Mesendoderm (in vitro differentiated cells): ENCODE measurements at regions not wholly inside any gene's neighbourhood (a gene's known extent, or its start where the extent isn't known, plus 50 kb on each side); places are given as distances from the start of the nearest gene placed in this dataset.
A peak's percentile ranks its signal among the peaks of the same experiment; 100 is the strongest.
"Not testable (repeated sequence)": the region's sequence is repeated elsewhere in the genome, so short reads cannot be mapped to it uniquely, and the experiment has no call there.

Experiments
- DNase-seq: peaks from one replicate; pipeline ENCODE4 v3.0.0; 2013
- H2AK5ac ChIP-seq: 2 replicates; pipeline ENCODE4 v1.6.1; 2013; ENCODE audit warnings: low read length, inconsistent platforms
- H2BK120ac ChIP-seq: 2 replicates; pipeline ENCODE4 v1.6.1; 2013; ENCODE audit warnings: low read depth, mild to moderate bottlenecking, low read length, moderate library complexity, mixed read lengths
- H2BK15ac ChIP-seq: replicated peaks from 2 replicates; pipeline ENCODE4 v1.6.1; 2013; ENCODE audit warnings: low read depth, mild to moderate bottlenecking, moderate library complexity
- H2BK5ac ChIP-seq: 2 replicates; pipeline ENCODE4 v1.6.1; 2013; ENCODE audit warnings: low read length, inconsistent platforms
- H3K18ac ChIP-seq: 2 replicates; pipeline ENCODE4 v1.6.1; 2013; ENCODE audit warnings: mild to moderate bottlenecking, low read length, mixed read lengths
- H3K23ac ChIP-seq: one replicate; pipeline ENCODE4 v1.6.1; 2013; ENCODE audit warnings: low read length
- H3K27ac ChIP-seq: 2 replicates; pipeline ENCODE4 v1.5.1; 2013; ENCODE audit warnings: low read depth, mild to moderate bottlenecking, inconsistent platforms, low read length, moderate library complexity
- H3K27me3 ChIP-seq: 2 replicates; pipeline ENCODE4 v1.6.1; 2013; ENCODE audit warnings: low read length, control low read depth, mild to moderate bottlenecking, inconsistent platforms; ENCODE audit not compliant: insufficient read depth, poor library complexity
- H3K36me3 ChIP-seq: 2 replicates; pipeline ENCODE4 v1.6.1; 2013; ENCODE audit warnings: low read length, inconsistent platforms; ENCODE audit not compliant: control insufficient read depth, insufficient read depth
- H3K4ac ChIP-seq: one replicate; pipeline ENCODE4 v1.6.1; 2013; ENCODE audit warnings: low read depth, mild to moderate bottlenecking, low read length, moderate library complexity
- H3K4me1 ChIP-seq: 2 replicates; pipeline ENCODE4 v1.6.1; 2013; ENCODE audit warnings: low read depth, low read length, inconsistent platforms; ENCODE audit not compliant: control insufficient read depth
- H3K4me2 ChIP-seq: 2 replicates; pipeline ENCODE4 v1.6.1; 2013; ENCODE audit warnings: low read length
- H3K4me3 ChIP-seq: 2 replicates; pipeline ENCODE4 v1.5.1; 2013; ENCODE audit warnings: mild to moderate bottlenecking, low read length
- H3K56ac ChIP-seq: one replicate; pipeline ENCODE4 v1.6.1; 2013; ENCODE audit warnings: low read length
- H3K79me1 ChIP-seq: 2 replicates; pipeline ENCODE4 v1.6.1; 2013; ENCODE audit warnings: low read length, inconsistent platforms
- H3K79me2 ChIP-seq: 2 replicates; pipeline ENCODE4 v1.6.1; 2013; ENCODE audit warnings: mild to moderate bottlenecking, low read length; ENCODE audit not compliant: control insufficient read depth, insufficient read depth
- H3K9ac ChIP-seq: 2 replicates; pipeline ENCODE4 v1.6.1; 2013; ENCODE audit warnings: low read length, inconsistent platforms
- H4K5ac ChIP-seq: one replicate; pipeline ENCODE4 v1.6.1; 2013; ENCODE audit warnings: low read length
- H4K8ac ChIP-seq: one replicate; pipeline ENCODE4 v1.6.1; 2013; ENCODE audit warnings: low read depth, mild to moderate bottlenecking, control low read depth, low read length, moderate library complexity
- WGBS: extraction: QIAGEN DNeasy Blood & Tissue Kit; methylation state at CpG from one replicate; pipeline ENCODE4 v1.1.7; 2013; ENCODE audit warnings: low lambda C conversion rate, missing lambda C conversion rate; ENCODE audit not compliant: insufficient coverage; ENCODE audit errors: extremely low coverage; 5-methylcytosine and 5-hydroxymethylcytosine counted together

DNA sequence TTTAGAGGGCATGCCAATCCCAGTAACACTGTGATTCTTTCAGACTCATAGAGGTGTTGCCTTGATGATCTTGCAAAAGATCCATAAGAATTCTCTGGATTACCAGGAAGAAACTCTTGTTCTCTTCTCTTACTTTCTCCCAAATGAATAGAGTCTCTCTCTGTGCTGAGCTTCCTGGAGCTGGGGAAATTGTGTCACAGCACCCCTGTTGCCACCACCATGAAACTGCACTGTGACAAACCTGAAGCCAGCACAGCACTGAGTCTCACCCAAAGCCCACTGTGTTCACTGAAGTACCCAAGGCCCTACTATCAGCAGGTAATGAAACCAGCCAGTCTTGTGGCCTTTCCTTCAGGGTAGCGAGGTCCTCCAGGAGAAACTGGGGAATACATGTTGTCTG, 332.7 kb upstream of the FGF16 start:
- Histone ChIP-seq H3K23ac (no peak overlapping the region), H3K4me3 (no peak overlapping the region), H3K4ac (no peak overlapping the region), H3K79me1 (no peaks in the 10 kb centered on the region), H2BK5ac (no peak overlapping the region), H3K56ac (no peak overlapping the region), H3K36me3 (no peaks in the 10 kb centered on the region), H3K79me2 (no peaks in the 10 kb centered on the region), H3K18ac (no peak overlapping the region), H3K27me3 (no peaks in the 10 kb centered on the region), H2BK15ac (no peak overlapping the region), H4K8ac (no peak overlapping the region), H2AK5ac (no peak overlapping the region), H2BK120ac (no peak overlapping the region), H4K5ac (no peak overlapping the region), H3K27ac (no peak overlapping the region), H3K9ac (no peak overlapping the region), H3K4me1 (no peaks in the 10 kb centered on the region), H3K4me2 (no peak overlapping the region)
- DNase-seq = peak; percentile 5
- WGBS = no CpG with 5 or more reads among the region's 1 CpG

DNA sequence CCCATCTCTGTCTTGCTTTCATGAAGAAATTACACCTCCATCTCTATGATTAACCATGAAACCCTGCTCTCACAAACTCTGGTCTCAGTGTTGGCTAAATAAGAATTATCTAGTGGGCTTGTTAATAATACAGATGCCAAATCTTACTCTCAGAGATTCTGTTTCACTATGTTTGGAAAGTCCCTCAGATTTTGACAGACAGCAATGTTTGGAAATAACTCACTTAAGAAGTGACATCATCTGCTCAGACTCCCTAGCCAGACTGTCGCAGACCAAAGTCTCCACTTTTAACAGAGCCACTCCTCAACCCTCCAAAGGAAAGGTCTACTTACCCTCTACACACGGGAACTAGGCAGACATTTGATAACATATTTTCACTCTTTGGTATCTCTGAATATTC, 328.5 kb upstream of the FGF16 start:
- Histone ChIP-seq H3K4ac (no peak overlapping the region), H3K23ac (no peak overlapping the region)

DNA sequence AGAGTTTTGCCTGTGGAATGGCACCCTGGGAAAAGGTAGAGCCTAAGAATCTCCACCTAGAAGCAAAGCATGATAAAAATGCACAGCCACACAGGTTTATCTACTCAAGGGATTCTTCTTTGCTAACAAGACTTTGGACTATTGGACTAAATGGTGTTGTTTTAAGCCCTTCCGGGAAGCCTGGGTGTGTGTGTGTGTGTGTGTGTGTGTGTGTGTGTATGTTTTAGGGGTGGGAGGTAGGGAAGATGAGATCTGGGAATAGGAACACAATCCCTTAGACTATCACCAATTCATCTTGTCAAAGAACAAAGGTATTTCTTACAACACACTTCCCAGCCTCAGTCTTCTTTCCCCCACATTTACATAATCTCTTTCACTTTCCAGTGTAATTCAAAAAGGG, 327.5 kb upstream of the FGF16 start:
- Histone ChIP-seq H3K4me3 (no peak overlapping the region), H2BK5ac (no peak overlapping the region), H4K8ac (no peak overlapping the region), H2BK15ac (no peak overlapping the region), H4K5ac (no peak overlapping the region), H3K27ac (no peak overlapping the region), H3K36me3 (no peaks in the 10 kb centered on the region), H3K79me2 (no peaks in the 10 kb centered on the region), H3K4me2 (no peak overlapping the region), H3K23ac (no peak overlapping the region), H3K18ac (no peak overlapping the region), H3K79me1 (no peaks in the 10 kb centered on the region), H3K4me1 (no peaks in the 10 kb centered on the region), H3K9ac (no peak overlapping the region), H3K27me3 (no peaks in the 10 kb centered on the region), H2BK120ac (no peak overlapping the region), H3K4ac (no peak overlapping the region), H3K56ac (no peak overlapping the region), H2AK5ac (no peak overlapping the region)
- no CpG with 5 or more reads among the region's 1 CpG for WGBS
- no peak for DNase-seq

More for the DNA sequence above, 328.5 kb upstream of the FGF16 start:
- Histone ChIP-seq H3K4me1 (no peaks in the 10 kb centered on the region), H3K4me2 (no peak overlapping the region), H4K8ac (no peak overlapping the region), H3K27me3 (no peaks in the 10 kb centered on the region), H3K36me3 (no peaks in the 10 kb centered on the region), H3K56ac (no peak overlapping the region), H3K4me3 (no peak overlapping the region), H2AK5ac (no peak overlapping the region), H4K5ac (no peak overlapping the region), H2BK120ac (no peak overlapping the region), H2BK5ac (no peak overlapping the region), H2BK15ac (no peak overlapping the region), H3K18ac (no peak overlapping the region), H3K79me1 (no peaks in the 10 kb centered on the region), H3K9ac (no peak overlapping the region), H3K79me2 (no peaks in the 10 kb centered on the region), H3K27ac (no peak overlapping the region)
- DNase-seq = no peak
- no CpG with 5 or more reads among the region's 2 CpGs for WGBS

DNA sequence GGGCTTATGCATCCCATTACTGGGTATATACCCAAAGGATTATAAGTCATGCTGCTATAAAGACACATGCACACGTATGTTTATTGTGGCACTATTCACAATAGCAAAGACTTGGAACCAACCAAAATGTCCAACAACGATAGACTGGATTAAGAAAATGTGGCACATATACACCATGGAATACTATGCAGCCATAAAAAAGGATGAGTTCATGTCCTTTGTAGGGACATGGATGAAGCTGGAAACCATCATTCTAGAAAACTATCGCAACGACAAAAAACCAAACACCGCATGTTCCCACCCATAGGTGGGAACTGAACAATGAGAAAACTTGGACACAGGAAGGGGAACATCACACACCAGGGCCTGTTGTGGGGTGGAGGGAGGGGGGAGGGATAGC, 323.3 kb upstream of the FGF16 start:
- H3K27ac ChIP-seq, H4K8ac ChIP-seq, H2AK5ac ChIP-seq, H3K4ac ChIP-seq, H3K18ac ChIP-seq, H3K23ac ChIP-seq, H2BK5ac ChIP-seq, H2BK15ac ChIP-seq, H3K27me3 ChIP-seq, H3K36me3 ChIP-seq, H3K4me1 ChIP-seq, H3K4me2 ChIP-seq, H3K79me2 ChIP-seq, H4K5ac ChIP-seq, H3K56ac ChIP-seq, H3K4me3 ChIP-seq, H3K79me1 ChIP-seq, H3K9ac ChIP-seq, DNase-seq, H2BK120ac ChIP-seq: not testable (repeated sequence)
- no CpG with 5 or more reads among the region's 5 CpGs for WGBS

DNA sequence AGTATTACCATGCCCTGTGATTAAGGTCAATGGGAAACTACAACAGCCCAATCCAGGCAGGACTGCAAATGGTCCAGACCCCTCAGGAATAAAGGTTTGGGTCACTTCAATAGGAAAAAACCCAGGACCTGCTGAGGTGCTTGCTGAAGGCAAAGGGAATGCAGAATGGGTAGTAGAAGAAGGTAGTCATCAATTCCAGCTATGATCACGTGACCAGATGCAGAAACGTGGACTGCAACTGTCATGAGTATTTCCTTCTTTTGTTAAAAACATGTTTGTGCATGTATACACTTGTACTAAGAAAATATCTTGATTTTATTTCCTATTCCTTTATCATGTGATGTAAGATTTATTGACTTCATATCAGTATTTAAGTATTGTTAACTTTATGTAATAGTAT, 319.6 kb upstream of the FGF16 start:
- not testable (repeated sequence) for H3K4me1 ChIP-seq, H3K27me3 ChIP-seq, H3K4ac ChIP-seq, H2BK5ac ChIP-seq, H3K18ac ChIP-seq, H3K79me2 ChIP-seq, H2BK120ac ChIP-seq, H2AK5ac ChIP-seq, H3K79me1 ChIP-seq, H4K5ac ChIP-seq, H3K27ac ChIP-seq, H3K4me2 ChIP-seq, H3K36me3 ChIP-seq, H3K9ac ChIP-seq, H2BK15ac ChIP-seq, H4K8ac ChIP-seq, DNase-seq, H3K4me3 ChIP-seq, H3K56ac ChIP-seq, H3K23ac ChIP-seq
- WGBS = no CpG with 5 or more reads among the region's 2 CpGs

DNA sequence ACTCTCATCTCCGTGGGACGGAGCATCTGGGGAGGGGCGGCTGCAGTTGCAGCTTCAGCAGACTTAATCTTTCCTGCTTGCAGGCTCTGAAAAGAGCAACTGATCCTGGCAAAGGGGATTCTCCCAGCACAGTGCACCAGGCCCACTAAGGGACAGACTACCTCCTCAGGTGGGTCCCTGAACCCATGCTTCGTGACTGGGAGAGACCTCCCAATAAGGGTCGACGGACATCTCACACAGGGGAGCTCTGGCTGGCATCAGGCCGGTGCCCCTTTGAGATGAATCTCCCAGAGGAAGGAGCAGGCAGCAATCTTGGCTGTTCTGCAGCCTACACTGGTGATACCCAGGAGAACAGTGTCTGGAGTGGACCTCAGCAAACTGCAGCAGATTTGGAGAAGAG, 303.3 kb upstream of the FGF16 start:
- no peak overlapping the region for H2AK5ac ChIP-seq
- no peaks in the 10 kb centered on the region for H3K27me3 ChIP-seq
- no peaks in the 10 kb centered on the region for H3K79me2 ChIP-seq
- no peak overlapping the region for H3K23ac ChIP-seq
- no peak overlapping the region for H3K56ac ChIP-seq
- no peak overlapping the region for H4K8ac ChIP-seq
- H3K4me2 ChIP-seq = no peak overlapping the region
- no peak overlapping the region for H4K5ac ChIP-seq
- H3K36me3 ChIP-seq = no peaks in the 10 kb centered on the region
- no peak overlapping the region for H3K9ac ChIP-seq
- no peaks in the 10 kb centered on the region for H3K79me1 ChIP-seq
- no peak overlapping the region for H3K4ac ChIP-seq
- no peak overlapping the region for H3K18ac ChIP-seq
- H2BK15ac ChIP-seq = no peak overlapping the region
- H2BK120ac ChIP-seq = no peak overlapping the region
- WGBS = no CpG with 5 or more reads among the region's 7 CpGs
- no peak overlapping the region for H3K27ac ChIP-seq
- no peak overlapping the region for H2BK5ac ChIP-seq
- no peak overlapping the region for H3K4me3 ChIP-seq
- no peak for DNase-seq
- H3K4me1 ChIP-seq = no peaks in the 10 kb centered on the region
